ENCODE measurements at regions not wholly inside any gene's neighbourhood (a gene's known extent, or its start where the extent isn't known, plus 50 kb on each side); places are given as distances from the start of the nearest gene placed in this dataset.

DNA sequence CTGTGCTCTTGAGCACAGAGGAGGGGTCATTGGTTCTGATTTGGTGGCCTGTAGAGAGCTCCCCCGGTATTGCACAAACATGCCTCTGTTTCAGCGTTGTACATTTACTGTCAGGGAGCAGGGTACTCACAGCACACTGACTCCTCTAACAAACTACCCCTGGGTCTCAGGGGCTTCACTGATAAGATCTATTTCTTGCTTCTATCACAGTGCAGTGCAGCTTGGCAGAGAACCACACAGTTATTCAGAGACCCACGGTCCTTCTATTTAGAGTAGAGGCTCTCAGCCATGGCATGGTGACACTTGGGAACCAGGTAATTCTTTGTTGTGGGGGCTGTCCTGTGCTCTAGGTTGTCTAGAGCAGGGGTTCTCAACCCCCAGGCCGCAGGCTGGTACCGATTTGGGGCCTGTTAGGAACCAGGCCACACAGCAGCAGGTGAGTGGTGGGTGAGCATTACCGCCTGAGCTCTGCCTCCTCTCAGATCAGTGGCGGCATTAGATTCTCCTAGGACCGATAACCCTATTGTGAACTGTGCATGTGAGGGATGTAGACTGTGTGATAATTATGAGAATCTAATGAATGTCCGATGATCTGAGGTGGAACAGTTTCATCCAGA, 133.4 kb upstream of the MYCN start:
- TF ChIP-seq POLR2AphosphoS5 (IDR thresholded peaks at IDR 0.05; ENCODE audit: low read depth, low read length) (no peak), SIN3A (conservative IDR thresholded peaks at IDR 0.05 in 1 of 2, IDR thresholded peaks at IDR 0.05 in 1 of 2; ENCODE audit: low read depth in 1 of 2, low read length in 2 of 2) (no peak), RBBP5 (IDR thresholded peaks at IDR 0.05; ENCODE audit: borderline replicate concordance, low read depth, low read length) (no peak), RNF2 (IDR thresholded peaks at IDR 0.05; ENCODE audit: borderline replicate concordance, low read depth, low read length, missing control alignments, poor library complexity, severe bottlenecking) (no peak), POLR2A (IDR thresholded peaks at IDR 0.05; ENCODE audit: control extremely low read depth in 1 of 2, low read depth in 2 of 2, low read length in 2 of 2) (no peak), MAFK (IDR thresholded peaks at IDR 0.05; ENCODE audit: low read depth, low read length) (no peak)
- TF ChIP-seq, protein P1, sequence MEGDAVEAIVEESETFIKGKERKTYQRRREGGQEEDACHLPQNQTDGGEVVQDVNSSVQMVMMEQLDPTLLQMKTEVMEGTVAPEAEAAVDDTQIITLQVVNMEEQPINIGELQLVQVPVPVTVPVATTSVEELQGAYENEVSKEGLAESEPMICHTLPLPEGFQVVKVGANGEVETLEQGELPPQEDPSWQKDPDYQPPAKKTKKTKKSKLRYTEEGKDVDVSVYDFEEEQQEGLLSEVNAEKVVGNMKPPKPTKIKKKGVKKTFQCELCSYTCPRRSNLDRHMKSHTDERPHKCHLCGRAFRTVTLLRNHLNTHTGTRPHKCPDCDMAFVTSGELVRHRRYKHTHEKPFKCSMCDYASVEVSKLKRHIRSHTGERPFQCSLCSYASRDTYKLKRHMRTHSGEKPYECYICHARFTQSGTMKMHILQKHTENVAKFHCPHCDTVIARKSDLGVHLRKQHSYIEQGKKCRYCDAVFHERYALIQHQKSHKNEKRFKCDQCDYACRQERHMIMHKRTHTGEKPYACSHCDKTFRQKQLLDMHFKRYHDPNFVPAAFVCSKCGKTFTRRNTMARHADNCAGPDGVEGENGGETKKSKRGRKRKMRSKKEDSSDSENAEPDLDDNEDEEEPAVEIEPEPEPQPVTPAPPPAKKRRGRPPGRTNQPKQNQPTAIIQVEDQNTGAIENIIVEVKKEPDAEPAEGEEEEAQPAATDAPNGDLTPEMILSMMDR (IDR thresholded peaks at IDR 0.05; ENCODE audit: control extremely low read depth in 1 of 3, insufficient read depth in 1 of 3, low read depth in 1 of 3, low read length in 3 of 3), result no peak
- TF ChIP-seq, protein P2, sequence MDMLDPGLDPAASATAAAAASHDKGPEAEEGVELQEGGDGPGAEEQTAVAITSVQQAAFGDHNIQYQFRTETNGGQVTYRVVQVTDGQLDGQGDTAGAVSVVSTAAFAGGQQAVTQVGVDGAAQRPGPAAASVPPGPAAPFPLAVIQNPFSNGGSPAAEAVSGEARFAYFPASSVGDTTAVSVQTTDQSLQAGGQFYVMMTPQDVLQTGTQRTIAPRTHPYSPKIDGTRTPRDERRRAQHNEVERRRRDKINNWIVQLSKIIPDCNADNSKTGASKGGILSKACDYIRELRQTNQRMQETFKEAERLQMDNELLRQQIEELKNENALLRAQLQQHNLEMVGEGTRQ (IDR thresholded peaks at IDR 0.05; ENCODE audit: low read length), result no peak
